ENCODE measurements at regions not wholly inside any gene's neighbourhood (a gene's known extent, or its start where the extent isn't known, plus 50 kb on each side); places are given as distances from the start of the nearest gene placed in this dataset.
A peak's percentile ranks its signal among the peaks of the same experiment; 100 is the strongest.

DNA sequence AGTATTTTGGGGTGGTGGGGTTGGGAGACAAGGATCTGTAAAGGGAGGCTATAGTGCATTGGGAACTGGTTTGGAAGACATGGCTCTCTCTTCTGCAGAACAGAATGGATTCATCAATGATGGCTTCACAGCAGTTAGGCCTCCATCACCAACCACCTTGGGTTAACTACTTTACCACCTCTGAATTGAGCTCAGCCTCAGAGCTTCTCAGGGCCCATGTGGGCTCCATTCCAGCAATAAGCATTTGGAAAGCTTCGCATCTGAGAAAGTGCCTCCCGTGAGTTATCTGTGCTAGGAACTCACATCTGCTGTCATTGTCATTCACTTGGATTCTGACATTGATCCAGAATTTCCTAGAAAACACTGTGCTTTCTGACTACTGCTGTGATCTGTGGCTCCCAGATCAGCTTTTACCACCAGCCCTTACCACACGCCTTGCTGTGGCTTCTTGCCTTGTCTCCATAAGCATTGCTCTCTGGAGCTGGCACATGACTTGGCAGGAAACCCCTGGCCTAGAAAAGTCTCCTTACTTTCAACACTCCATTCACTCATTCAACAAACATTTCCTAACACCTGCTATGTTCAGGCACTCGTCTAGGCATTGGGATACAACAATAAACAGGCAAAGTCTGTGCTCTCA, 70.7 kb upstream of the ADO start:
- TF ChIP-seq, protein P1, sequence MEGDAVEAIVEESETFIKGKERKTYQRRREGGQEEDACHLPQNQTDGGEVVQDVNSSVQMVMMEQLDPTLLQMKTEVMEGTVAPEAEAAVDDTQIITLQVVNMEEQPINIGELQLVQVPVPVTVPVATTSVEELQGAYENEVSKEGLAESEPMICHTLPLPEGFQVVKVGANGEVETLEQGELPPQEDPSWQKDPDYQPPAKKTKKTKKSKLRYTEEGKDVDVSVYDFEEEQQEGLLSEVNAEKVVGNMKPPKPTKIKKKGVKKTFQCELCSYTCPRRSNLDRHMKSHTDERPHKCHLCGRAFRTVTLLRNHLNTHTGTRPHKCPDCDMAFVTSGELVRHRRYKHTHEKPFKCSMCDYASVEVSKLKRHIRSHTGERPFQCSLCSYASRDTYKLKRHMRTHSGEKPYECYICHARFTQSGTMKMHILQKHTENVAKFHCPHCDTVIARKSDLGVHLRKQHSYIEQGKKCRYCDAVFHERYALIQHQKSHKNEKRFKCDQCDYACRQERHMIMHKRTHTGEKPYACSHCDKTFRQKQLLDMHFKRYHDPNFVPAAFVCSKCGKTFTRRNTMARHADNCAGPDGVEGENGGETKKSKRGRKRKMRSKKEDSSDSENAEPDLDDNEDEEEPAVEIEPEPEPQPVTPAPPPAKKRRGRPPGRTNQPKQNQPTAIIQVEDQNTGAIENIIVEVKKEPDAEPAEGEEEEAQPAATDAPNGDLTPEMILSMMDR (IDR thresholded peaks at IDR 0.05; ENCODE audit: insufficient read depth, low read depth, low read length) = no peak
- no peak overlapping the region for H3K4me3 ChIP-seq (ENCODE audit: low read depth, low read length)
- no peak for DNase-seq (ENCODE audit: low read depth)

DNA sequence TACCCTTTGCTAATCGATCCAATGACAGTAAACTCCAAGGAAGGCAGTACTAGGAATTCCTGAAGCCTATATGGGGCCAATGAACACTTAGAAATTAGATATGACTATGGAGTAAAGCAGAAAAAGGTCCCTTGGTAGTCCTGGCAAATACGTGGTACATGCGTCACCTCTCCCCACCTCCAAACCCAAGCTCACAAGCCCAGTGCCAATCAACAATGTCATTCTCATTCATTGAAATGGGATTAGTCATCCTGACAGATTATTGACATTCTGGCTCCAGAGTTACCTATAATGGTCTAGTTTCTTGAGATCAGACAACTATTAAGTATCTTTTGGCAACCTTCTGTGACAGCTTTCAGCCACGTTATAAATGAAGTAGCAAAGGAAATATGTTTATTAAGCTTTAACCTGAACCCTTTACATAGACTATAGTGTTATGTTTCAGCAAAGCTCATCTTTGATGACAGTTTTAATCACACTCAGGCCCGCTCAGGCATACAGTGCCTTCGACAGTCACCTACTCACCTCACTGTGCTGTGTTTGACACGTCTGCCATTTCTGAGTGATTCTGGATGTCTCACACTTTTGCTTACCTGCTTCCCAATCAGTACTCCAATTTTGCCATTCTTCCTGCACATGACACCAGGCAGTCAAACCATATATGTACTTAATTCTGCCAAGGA, 69.6 kb upstream of the ADO start:
- H3K4me3 ChIP-seq (ENCODE audit: low read depth, low read length) = no peak overlapping the region
- no peak for DNase-seq (ENCODE audit: low read depth)
- TF ChIP-seq, protein P1 (IDR thresholded peaks at IDR 0.05; ENCODE audit: insufficient read depth, low read depth, low read length) = no peak

DNA sequence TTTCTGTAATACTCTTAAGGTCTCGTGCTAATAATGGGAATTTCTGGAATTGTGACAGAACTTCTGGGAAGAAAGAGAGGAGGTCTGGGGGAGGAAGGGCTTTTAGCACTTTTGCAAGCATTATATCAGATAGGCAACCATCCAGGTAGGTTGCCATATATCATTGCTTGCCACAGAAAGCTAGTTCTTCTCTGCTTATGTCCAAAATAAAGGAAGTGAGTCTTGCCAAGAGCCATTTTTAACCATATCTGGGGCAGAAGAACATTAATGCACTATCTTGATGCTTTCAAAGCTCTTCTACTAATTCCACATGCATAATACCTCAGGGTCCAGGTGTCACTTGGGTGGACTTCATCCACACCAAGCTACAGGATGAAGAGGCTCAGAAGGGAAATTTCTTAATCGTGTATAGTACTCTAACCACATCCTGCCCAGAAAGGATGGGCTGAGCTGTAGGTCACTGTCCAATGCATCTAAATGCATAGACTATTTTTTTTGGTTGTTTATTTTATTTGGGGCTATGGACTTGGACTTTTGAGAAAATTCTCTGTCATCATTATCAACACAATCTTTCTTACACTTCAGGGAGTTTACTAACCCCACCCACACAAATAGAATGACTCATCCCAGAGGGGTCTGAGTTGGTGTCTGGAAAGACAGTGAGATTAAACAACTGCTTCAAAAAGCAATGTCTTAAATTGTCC, 68.9 kb upstream of the ADO start:
- TF ChIP-seq, protein P1 (IDR thresholded peaks at IDR 0.05; ENCODE audit: insufficient read depth, low read depth, low read length) = no peak
- peak; percentile 63 for DNase-seq (ENCODE audit: low read depth)
- H3K4me3 ChIP-seq (ENCODE audit: low read depth, low read length) = no peak overlapping the region

DNA sequence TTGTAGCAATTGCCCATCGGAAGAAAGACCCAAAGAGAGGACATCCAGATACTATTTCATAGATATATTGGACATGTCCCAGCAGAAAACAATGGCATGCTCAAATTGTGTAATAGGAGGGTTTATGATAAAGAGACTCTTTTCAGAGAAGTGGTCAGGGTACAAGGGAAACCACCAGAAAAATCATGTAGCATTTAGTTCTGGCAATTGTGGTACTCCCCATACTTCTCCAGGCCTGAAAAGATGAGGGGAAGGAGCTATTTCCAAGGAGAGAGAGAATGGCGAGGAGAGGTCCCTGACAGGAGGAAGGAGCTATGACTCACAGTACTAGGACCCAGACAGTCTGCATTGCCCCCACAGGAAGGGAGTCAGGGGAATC, 68.4 kb upstream of the ADO start:
- TF ChIP-seq, protein P1 (IDR thresholded peaks at IDR 0.05; ENCODE audit: insufficient read depth, low read depth, low read length) = no peak
- no peak for DNase-seq (ENCODE audit: low read depth)
- no peak overlapping the region for H3K4me3 ChIP-seq (ENCODE audit: low read depth, low read length)

DNA sequence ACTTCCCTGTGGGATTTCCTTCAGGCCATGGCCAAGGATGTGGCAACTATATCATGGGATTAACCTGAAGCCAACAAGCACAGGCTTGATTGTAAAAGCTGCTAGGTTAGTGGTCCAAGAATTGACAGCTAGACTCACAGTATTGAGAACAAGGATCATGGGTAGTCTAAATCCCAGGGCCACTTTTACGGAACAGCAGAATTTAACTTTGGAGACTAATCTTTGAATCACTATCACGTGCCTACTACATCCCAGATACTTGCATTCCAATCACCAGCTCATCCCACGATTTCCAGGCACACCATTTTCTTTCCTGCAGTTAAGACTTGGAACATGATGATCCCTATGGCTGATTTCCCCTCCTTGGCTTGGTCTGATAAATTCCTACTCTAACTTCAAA, 65.6 kb upstream of the ADO start:
- peak; percentile 6 for DNase-seq (ENCODE audit: low read depth)
- H3K4me3 ChIP-seq (ENCODE audit: low read depth, low read length) = no peak overlapping the region
- TF ChIP-seq, protein P1 (IDR thresholded peaks at IDR 0.05; ENCODE audit: insufficient read depth, low read depth, low read length) = no peak

DNA sequence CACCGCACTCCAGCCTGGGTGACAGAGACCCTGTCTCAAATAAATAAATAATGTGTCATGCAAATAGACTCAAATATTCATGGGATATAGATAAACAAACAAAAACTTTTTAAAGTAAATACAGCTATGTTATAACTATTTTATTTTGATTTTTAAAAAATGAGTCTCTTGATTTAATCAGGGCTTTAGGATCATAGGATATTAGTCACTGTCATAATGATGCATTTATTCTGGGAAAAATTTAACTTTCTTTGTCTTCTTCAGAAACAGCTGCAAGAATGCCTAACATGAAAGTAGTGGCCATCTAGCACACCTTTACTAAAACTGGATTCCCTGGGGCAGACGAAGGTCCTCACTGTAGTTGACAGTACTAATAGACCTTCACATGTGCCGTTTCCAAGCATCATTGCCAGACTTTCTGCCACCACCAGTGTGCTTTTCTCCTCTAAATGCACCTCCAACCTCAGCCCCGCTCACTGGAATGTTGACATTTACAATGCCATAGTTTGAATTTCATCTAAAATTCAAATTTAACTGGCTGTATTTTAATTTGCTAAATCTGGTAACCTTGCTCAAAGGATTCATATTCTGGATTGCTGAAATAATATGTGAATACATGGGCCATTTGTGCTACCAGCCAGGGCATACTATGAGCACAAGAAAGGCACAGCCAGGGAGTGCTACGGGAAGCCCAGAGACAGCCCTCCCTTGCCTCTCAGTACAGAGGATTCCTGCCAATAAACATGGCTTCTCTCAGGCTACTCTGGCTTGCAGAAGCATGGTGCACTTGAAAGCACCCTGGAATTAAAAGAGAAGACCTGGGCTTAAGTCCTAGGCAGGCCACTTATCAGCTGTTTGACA, 63.4 kb upstream of the ADO start:
- no peak for DNase-seq (ENCODE audit: low read depth)
- H3K4me3 ChIP-seq (ENCODE audit: low read depth, low read length) = no peak overlapping the region
- TF ChIP-seq, protein P1 (IDR thresholded peaks at IDR 0.05; ENCODE audit: insufficient read depth, low read depth, low read length) = no peak

Measured in fibroblast of villous mesenchyme (primary cell).